AG04449 (cell line): ENCODE measurements at regions not wholly inside any gene's neighbourhood (a gene's known extent, or its start where the extent isn't known, plus 50 kb on each side); places are given as distances from the start of the nearest gene placed in this dataset.

ENCODE experiments used
- CTCF ChIA-PET: fragments of 350-600 bp; formaldehyde crosslinking; extraction: SDS; loops from one replicate; lab custom pipeline; 2021; ENCODE audit warnings: antibody characterized with exemption; lab: Yijun Ruan, JAX
- POLR2A ChIA-PET: fragments of 400-600, 350-600 bp; formaldehyde crosslinking; extraction: SDS; loops from one replicate; lab custom pipeline; 2020; ENCODE audit warnings: antibody characterized with exemption, inconsistent platforms; lab: Yijun Ruan, JAX
- DNase-seq: peaks from one replicate; pipeline ENCODE4 v3.0.0-alpha.2; 2010; ENCODE audit warnings: low read depth, low spot score
- H3K4me3 ChIP-seq: 2 replicates; pipeline ENCODE4 v1.5.1; 2011; ENCODE audit warnings: low read depth, mild to moderate bottlenecking, control low read depth, low read length
- CTCF ChIP-seq: IDR thresholded peaks from one replicate; pipeline ENCODE4 v1.5.1; 2011; ENCODE audit warnings: mild to moderate bottlenecking, moderate library complexity, low read length, control low read depth, inconsistent platforms; ENCODE audit not compliant: insufficient read depth; ENCODE audit errors: missing control alignments

DNA sequence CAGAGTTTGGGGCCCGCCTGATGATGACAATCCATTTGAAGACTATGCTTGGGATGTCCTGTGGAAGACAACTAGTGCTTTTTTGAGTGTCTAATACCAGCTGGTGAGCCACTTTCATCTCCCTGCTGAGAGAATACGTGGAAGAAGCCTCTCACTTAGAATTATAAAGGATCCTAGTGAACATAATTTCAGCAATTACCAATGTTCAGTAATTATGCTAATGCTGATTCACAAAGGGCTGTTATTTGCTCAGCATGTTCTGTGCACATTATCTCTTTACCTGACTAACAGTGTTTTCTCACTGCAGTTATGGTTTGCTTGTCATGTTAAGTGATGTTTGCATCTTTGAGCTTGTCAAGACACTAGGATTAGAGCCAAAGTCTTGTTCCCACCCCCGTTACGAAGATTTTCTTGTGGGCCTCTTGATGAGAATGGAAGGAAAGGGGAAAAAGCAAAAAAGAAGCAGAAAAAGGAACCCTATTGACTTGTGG, 282.1 kb upstream of the CHD6 start:
- DNase-seq: no peak
- CTCF ChIA-PET: no interaction called here
- no peak for TF ChIP-seq CTCF
- POLR2A ChIA-PET: no interaction called here
- no peak overlapping the region for H3K4me3 ChIP-seq

- CTCF ChIA-PET: no interaction called here
- TF ChIP-seq CTCF: no peak
- DNase-seq: no peak
- POLR2A ChIA-PET: no interaction called here
- no peak overlapping the region for H3K4me3 ChIP-seq
These were observed 279.5 kb upstream of the CHD6 start for GRCh38 chr20:41897708-41898107.

DNA sequence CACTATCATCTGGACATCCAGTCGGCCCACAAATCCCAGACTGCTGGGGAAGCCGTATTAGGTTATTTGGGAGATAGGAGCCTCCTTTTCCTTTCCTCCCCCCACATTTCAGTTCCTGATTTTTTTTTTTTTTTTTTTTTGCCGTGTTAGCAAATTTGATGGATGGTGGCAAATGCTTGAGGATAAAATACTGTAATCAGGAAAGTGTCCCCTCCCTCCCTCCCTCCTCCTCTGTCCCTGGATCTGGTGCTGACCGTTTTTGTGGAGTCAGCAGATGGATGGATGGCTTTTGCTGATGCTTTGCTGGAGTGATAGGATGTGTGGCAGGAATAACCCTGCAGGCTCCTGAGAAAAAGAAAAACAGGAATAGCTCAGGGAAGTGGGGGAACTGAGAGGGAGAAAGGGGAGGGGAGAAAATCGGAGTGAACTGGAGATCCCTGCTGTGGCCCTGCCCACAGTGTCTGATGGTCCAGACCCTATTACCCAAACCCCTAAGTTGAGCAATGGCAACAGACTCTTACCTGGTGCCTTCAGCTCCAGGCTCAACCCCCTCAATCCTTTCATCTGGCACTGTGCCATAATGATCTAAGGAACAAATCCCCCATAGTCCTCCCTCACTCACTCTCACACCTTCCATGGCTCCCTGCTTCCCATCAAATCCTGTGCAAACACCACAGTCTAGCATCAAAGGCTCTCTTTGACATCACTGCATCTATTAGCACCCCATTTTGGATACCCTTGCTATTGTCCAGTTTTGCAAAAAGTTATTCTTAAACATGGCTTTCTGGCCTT, 277.3 kb upstream of the CHD6 start:
- no peak overlapping the region for H3K4me3 ChIP-seq
- POLR2A ChIA-PET: no interaction called here
- CTCF ChIA-PET: no interaction called here
- no peak for TF ChIP-seq CTCF
- no peak for DNase-seq

GRCh38 chr20:41894255-41894963, 276.2 kb upstream of the CHD6 start:
- TF ChIP-seq CTCF: no peak
- H3K4me3 ChIP-seq: no peak overlapping the region
- DNase-seq: no peak

DNA sequence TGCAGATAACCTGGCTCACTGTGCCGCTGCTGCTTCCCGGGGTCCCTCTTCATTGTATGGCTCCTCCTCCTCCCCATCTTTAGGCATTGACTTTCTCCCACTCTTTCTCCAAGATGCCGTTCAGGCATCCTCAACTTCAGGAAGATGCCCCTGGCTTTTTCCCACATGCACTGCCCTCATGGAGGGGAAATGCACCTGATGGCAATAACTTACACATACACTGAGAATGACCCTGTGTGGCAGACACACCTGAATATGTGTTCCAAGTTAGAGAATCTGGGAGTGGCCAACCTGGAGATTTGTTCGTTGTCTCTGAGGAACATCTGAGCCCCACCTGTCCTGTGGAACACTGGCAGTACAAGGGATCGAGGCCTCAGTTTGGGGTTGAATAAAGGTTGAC, 273.9 kb upstream of the CHD6 start:
- H3K4me3 ChIP-seq: no peak overlapping the region
- TF ChIP-seq CTCF: no peak
- DNase-seq: no peak
- CTCF ChIA-PET: no interaction called here
- POLR2A ChIA-PET: no interaction called here

More at GRCh38 chr20:41894255-41894963, 276.2 kb upstream of the CHD6 start:
- ChIA-PET CTCF (no interaction called here), POLR2A (no interaction called here)

DNA sequence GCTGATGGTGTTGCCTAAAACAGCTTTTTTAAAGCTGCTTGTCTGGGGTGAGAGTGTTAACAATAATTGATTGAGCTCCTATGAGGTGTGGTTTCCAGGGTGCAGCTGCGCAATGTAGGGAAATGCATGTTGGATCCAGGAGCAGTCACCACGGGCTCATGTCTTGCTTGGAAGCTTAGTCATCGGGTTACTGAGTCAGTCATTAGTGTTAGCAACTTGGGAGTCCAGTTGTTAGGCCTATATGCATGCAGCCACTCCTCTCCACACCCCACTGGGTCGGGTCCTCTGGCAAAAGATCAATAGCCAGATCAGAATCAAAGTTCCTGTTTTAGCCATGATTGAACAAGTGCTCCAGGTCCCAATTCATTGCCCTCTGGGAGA, 271.7 kb upstream of the CHD6 start:
- POLR2A ChIA-PET: no interaction called here
- DNase-seq: no peak
- CTCF ChIA-PET: no interaction called here
- H3K4me3 ChIP-seq: no peak overlapping the region
- TF ChIP-seq CTCF: no peak
